ENCODE measurements at regions not wholly inside any gene's neighbourhood (a gene's known extent, or its start where the extent isn't known, plus 50 kb on each side); places are given as distances from the start of the nearest gene placed in this dataset.

DNA sequence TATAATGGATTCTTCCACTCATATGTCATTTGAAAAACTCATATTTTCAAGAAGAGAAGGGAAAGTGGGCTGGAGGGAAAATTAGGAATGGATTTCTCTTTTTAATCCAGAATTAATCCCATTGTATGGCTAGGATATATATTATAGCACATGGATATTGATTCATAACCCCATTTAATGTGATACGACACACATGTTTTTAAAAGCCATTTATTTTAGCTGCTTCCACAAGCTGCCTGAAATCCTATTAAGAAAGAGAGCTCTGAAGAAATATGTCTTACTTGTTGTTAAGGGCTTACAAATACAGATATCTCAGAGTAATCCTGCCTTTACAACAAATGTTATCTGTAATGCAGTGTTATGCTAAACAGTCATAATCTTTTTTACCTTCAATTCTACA lies 598.6 kb downstream of the AMY1C start (continued):
- TF ChIP-seq, protein P1, sequence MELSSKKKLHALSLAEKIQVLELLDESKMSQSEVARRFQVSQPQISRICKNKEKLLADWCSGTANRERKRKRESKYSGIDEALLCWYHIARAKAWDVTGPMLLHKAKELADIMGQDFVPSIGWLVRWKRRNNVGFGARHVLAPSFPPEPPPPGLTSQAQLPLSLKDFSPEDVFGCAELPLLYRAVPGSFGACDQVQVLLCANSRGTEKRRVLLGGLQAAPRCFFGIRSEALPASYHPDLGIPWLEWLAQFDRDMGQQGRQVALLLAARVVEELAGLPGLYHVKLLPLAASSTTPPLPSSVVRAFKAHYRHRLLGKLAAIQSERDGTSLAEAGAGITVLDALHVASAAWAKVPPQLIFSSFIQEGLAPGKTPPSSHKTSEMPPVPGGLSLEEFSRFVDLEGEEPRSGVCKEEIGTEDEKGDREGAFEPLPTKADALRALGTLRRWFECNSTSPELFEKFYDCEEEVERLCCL (CRISPR knock-in tag; IDR thresholded peaks at IDR 0.05; ENCODE audit: borderline replicate concordance), result no peak
- TF ChIP-seq TP53 (CRISPR knock-in tag; conservative IDR thresholded peaks at IDR 0.05), result no peak
- TF ChIP-seq, protein P2, sequence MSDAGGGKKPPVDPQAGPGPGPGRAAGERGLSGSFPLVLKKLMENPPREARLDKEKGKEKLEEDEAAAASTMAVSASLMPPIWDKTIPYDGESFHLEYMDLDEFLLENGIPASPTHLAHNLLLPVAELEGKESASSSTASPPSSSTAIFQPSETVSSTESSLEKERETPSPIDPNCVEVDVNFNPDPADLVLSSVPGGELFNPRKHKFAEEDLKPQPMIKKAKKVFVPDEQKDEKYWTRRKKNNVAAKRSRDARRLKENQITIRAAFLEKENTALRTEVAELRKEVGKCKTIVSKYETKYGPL (CRISPR knock-in tag; IDR thresholded peaks at IDR 0.05), result no peak
- no peak for TF ChIP-seq CENPT (CRISPR knock-in tag; IDR thresholded peaks at IDR 0.05; ENCODE audit: low read depth)
- no peak for TF ChIP-seq PCBP2 (optimal IDR thresholded peaks at IDR 0.05; ENCODE audit: low read depth, low read length, poor library complexity, severe bottlenecking)
- no peak for TF ChIP-seq PHF8 (CRISPR knock-in tag; IDR thresholded peaks at IDR 0.05)
- TF ChIP-seq KDM3A (CRISPR knock-in tag; IDR thresholded peaks at IDR 0.05; ENCODE audit: low read depth), result no peak
- no peak for TF ChIP-seq POLR2AphosphoS5 (IDR thresholded peaks at IDR 0.05; ENCODE audit: low read depth, low read length)
- no peak for TF ChIP-seq ZNF616 (CRISPR knock-in tag; IDR thresholded peaks at IDR 0.05; ENCODE audit: low read depth)
- no peak for TF ChIP-seq JUND (CRISPR knock-in tag; IDR thresholded peaks at IDR 0.05)
- TF ChIP-seq CREM (IDR thresholded peaks at IDR 0.05), result no peak
- no peak for TF ChIP-seq CREM (CRISPR knock-in tag; IDR thresholded peaks at IDR 0.05)
- TF ChIP-seq, protein P3, sequence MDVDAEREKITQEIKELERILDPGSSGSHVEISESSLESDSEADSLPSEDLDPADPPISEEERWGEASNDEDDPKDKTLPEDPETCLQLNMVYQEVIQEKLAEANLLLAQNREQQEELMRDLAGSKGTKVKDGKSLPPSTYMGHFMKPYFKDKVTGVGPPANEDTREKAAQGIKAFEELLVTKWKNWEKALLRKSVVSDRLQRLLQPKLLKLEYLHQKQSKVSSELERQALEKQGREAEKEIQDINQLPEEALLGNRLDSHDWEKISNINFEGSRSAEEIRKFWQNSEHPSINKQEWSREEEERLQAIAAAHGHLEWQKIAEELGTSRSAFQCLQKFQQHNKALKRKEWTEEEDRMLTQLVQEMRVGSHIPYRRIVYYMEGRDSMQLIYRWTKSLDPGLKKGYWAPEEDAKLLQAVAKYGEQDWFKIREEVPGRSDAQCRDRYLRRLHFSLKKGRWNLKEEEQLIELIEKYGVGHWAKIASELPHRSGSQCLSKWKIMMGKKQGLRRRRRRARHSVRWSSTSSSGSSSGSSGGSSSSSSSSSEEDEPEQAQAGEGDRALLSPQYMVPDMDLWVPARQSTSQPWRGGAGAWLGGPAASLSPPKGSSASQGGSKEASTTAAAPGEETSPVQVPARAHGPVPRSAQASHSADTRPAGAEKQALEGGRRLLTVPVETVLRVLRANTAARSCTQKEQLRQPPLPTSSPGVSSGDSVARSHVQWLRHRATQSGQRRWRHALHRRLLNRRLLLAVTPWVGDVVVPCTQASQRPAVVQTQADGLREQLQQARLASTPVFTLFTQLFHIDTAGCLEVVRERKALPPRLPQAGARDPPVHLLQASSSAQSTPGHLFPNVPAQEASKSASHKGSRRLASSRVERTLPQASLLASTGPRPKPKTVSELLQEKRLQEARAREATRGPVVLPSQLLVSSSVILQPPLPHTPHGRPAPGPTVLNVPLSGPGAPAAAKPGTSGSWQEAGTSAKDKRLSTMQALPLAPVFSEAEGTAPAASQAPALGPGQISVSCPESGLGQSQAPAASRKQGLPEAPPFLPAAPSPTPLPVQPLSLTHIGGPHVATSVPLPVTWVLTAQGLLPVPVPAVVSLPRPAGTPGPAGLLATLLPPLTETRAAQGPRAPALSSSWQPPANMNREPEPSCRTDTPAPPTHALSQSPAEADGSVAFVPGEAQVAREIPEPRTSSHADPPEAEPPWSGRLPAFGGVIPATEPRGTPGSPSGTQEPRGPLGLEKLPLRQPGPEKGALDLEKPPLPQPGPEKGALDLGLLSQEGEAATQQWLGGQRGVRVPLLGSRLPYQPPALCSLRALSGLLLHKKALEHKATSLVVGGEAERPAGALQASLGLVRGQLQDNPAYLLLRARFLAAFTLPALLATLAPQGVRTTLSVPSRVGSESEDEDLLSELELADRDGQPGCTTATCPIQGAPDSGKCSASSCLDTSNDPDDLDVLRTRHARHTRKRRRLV (CRISPR knock-in tag; IDR thresholded peaks at IDR 0.05), result no peak
- no peak for TF ChIP-seq KLF13 (CRISPR knock-in tag; IDR thresholded peaks at IDR 0.05)
- TF ChIP-seq ZFP1 (CRISPR knock-in tag; IDR thresholded peaks at IDR 0.05), result no peak
- TF ChIP-seq, protein P4, sequence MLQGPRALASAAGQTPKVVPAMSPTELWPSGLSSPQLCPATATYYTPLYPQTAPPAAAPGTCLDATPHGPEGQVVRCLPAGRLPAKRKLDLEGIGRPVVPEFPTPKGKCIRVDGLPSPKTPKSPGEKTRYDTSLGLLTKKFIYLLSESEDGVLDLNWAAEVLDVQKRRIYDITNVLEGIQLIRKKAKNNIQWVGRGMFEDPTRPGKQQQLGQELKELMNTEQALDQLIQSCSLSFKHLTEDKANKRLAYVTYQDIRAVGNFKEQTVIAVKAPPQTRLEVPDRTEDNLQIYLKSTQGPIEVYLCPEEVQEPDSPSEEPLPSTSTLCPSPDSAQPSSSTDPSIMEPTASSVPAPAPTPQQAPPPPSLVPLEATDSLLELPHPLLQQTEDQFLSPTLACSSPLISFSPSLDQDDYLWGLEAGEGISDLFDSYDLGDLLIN (CRISPR knock-in tag; IDR thresholded peaks at IDR 0.05; ENCODE audit: borderline replicate concordance), result no peak
- TF ChIP-seq, protein P5, sequence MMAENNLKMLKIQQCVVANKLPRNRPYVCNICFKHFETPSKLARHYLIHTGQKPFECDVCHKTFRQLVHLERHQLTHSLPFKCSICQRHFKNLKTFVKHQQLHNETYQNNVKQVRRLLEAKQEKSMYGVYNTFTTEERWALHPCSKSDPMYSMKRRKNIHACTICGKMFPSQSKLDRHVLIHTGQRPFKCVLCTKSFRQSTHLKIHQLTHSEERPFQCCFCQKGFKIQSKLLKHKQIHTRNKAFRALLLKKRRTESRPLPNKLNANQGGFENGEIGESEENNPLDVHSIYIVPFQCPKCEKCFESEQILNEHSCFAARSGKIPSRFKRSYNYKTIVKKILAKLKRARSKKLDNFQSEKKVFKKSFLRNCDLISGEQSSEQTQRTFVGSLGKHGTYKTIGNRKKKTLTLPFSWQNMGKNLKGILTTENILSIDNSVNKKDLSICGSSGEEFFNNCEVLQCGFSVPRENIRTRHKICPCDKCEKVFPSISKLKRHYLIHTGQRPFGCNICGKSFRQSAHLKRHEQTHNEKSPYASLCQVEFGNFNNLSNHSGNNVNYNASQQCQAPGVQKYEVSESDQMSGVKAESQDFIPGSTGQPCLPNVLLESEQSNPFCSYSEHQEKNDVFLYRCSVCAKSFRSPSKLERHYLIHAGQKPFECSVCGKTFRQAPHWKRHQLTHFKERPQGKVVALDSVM (CRISPR knock-in tag; IDR thresholded peaks at IDR 0.05), result no peak
- TF ChIP-seq AHR (CRISPR knock-in tag; IDR thresholded peaks at IDR 0.05), result no peak
